NCI-H187 (cell line): ENCODE measurements at regions not wholly inside any gene's neighbourhood (a gene's known extent, or its start where the extent isn't known, plus 50 kb on each side); places are given as distances from the start of the nearest gene placed in this dataset.
"Not testable (repeated sequence)": the region's sequence is repeated elsewhere in the genome, so short reads cannot be mapped to it uniquely, and the experiment has no call there.

Experiments
- DNase-seq, 2 experiments: peaks; one replicate each; lab custom pipeline; 2025; lab: John Stamatoyannopoulos, UW

DNA sequence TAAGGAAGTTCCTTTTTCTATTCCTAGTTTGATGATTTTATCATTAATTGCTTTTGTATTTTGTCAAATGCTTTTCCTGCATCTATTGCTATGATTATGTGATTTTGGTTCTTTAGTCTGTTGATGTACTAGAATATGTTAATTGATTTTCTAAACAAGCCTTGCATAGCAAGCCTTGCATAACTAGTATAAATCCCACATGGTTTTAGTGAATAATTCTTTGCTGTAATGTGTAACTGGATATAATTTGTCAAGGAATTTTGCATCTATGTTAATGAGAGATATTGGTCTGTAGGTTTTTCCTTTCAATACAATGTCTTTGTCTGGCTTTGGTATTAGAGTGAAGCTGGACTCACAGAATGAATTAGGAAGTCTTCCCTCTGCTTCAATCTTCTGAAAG is 460.2 kb downstream of the LTN1 start:
- DNase-seq = no peak

GRCh38 chr21:28523367-28523766 is 469.3 kb downstream of the LTN1 start:
- DNase-seq = no peak

DNA sequence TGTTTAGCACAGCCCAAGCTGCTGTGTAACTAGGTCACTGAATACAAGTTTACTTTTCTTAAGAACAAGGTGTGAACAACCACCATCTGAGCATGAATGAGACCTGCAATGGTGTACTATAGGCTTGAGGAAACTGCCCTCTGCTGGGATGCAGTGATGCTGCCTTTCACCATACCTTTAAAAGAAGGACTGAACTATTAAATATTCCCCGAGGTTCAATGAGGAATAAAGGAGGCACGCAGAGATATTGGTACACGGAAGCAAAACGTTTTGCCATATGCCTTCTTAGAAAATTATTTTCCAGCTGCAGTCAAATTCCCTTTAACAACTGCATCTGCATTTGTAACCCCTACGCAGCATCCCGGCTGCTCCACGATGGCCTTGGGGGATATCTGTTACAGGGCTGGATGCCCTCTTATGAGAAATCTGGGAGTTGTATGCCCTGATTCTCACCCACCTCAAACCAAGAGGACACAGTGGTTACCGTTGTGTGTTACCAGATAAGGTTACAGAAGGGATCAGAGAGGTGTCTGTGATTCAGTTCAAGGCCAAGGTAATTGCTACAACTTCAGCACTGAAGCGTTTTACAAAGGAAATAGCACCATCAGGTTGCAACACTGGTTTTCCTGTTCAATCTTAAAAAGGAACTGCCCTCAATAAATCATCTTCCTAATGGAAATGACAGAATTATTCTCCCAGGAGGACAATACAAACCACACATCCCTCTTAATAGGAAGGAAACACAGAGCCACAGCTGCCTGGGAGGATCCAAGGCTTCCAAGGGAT is 470.5 kb downstream of the LTN1 start:
- no peak for DNase-seq

DNA sequence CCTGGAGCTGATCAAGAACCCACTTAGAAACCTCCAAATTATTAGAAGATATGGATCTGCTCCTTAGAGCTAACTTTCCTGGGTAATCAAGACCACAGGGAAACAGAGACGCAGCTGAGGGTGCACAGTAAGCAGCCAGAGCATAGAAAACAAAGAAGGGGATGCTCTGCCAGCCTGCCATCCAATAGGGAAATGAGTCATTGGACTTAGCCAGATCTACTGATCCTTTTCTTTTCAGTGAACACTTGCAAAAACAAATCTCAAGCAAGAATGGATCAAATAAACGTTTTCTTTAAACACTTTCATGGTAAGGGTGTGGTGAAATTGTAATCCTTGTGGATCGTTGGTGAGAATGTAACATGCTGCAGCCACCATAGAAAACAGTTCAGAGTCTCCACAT is 474.0 kb downstream of the LTN1 start:
- DNase-seq = no peak

DNA sequence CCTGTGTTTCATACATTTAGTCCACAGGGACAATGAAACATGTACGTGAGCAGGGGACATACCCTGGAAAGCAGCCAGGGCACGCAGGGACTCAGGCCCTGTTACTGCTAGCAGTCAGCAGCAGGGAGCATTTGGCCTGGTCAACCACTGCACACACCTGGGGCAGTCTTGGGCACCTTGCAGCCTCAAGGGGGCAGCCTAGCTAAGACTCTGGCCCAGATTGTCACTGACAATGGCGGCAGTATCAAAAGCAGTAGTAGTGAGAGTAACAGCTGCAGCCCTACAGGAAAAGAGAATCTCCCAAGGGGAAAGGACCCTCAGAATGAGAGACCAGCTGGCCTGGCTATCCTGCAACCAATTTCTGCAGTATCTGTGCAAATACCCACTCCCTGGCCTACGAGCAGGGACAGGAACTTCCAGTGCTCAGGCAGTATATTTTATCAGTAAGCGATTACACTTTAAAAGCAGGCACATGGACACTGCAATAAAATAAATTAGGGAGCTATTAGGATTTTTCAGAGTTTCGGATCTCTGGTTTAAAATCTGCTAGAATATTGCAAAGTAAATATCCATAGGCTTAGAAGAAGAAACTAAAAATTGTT is 475.6 kb downstream of the LTN1 start:
- peak in 1 of 2 experiments; percentile 1 for DNase-seq

- no peak for DNase-seq
Observed at GRCh38 chr21:28516021-28516420, 476.7 kb downstream of the LTN1 start.

DNA sequence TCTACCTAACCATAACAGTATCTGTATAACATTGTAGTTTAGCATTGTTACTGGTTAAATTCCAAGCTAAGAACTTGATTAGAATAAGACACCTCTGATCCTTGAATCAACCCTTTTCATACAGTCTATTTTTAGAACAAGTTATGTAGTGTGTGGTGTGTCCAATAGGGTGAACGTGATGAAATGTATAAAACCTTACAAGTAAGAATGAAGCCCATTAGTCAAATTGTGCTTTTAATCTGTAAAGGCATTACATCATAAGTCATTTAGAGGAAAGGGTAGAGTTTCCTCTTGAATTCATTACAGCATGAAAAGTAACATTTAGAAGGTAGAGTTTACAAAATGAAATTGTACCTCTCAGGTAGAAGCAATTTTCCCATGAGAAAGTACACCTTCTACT is 479.2 kb downstream of the LTN1 start:
- no peak for DNase-seq

GRCh38 chr21:28509031-28509430 is 483.6 kb downstream of the LTN1 start:
- DNase-seq = no peak

GRCh38 chr21:28508126-28508525 is 484.6 kb downstream of the LTN1 start:
- no peak for DNase-seq

DNA sequence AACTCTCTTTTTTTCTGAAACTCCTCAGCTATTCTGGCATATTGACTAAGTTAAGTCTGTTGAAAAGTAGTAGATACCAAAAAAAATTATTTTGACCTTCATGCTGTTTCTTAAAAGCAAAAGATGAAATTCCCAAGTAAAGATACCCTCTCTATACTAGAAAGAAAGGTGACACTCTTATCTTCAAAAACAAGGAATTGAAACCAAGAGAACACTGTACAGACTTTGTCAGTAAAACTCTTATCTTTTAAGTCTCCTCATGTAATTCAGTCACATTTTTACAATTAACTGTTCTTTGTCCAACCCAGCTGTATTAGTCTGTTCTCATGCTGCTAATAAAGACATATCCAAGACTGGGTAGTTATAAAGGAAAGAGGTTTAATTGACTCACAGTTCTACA is 496.2 kb downstream of the LTN1 start:
- no peak for DNase-seq

DNA sequence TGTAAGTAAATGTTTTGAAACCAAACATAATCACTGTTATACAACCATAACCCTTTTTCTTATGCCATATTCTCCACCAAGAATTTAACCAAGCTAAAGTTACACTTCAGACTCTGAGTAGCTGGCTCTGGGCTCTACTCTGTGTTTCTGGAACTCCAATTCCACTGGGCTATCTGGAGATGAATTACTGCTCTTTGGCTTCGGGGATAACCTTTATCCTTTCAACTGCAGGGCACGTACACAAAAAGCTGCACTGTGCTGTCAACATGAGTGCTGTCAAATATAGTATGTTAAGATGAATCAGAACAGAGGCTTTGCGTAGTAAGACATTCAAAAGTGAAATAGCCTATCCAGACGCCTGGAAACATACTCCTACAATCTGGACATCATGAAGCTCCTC is 500.6 kb downstream of the LTN1 start:
- DNase-seq = no peak

DNA sequence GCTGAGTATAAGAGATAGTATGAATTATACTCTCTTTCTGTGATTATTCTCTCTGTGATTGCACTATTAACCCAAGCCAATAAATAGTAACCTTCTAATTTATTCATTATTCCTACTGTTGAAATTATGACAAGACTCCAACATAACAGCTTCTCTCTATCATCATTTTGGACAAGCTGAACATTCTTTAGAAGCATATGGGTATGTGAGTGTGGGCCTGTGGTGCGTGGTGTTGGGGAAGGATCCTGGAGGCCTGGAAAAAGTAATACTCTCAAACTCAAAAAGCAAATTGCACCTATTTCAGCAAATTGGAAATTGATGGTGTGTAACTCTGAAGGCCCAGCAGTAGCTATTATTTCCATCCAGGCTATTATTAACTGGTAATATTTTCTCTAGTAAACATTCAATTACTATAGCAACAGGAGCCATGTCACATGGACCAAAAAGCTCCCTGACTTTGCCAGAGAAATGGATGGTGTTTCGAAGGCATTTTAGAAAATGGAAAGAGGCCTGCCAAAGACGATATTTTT is 502.8 kb downstream of the LTN1 start:
- DNase-seq = no peak

GRCh38 chr21:28489162-28489561 is 503.5 kb downstream of the LTN1 start:
- no peak for DNase-seq

- no peak for DNase-seq
Observed at GRCh38 chr21:28487455-28488070, 505.1 kb downstream of the LTN1 start.

GRCh38 chr21:28485301-28486022 is 507.2 kb downstream of the LTN1 start:
- no peak for DNase-seq

DNA sequence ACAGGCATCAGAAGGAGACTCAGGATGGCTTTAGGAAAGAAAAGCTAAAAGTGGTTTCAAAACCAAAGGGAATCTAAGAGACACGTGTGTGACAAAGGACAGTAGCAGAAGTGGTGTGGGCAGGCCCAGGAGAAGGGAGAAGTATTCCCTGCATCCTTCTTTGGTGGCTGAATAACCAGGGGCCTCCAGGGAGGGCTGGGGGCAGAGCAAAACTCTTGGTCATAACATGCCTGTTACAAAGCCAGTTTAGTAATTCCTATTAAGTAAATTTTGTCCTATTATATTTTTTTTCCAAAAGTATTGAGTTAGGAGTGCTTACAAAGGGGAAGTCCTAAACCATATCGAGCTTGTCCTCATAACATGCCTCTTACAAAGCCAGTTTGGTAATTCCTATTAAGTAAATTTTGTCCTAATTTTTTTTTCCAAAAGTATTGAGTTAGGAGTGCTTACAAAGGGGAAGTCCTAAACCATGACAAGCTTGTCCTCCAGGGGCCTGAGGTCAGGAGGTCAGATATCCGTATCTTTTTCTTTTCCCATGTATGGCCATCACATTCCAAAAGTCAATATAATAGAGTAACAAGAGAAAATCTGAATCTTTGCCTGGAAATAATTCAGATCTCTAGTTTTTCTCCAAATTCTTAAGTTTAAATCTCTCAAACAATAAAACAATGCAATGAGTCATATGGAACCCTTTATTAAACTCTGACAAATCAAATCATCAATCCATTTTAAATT is 509.2 kb downstream of the LTN1 start:
- no peak for DNase-seq

DNA sequence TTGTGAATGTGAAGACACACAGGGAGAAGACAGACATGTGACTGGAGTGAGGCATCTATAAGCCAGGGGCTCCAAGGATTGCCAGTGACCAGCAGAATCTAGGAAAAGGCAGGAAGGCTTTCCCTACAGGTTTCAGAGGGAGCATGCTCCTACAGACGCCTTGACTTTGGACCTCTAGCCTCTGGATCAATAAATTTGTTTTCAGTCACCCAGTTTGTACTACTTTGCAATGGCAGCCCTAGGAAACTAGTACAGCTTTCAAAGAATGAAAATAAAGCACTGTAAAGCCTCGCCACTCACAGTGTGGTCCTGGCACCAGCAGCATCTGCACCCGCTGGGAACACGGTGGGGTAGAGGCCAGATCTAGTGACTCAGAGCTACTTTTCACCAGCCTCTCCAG is 510.0 kb downstream of the LTN1 start:
- no peak for DNase-seq

- no peak for DNase-seq
Observed at GRCh38 chr21:28480470-28480869, 512.2 kb downstream of the LTN1 start.

GRCh38 chr21:28473530-28474220 is 519.0 kb downstream of the LTN1 start:
- no peak for DNase-seq

DNA sequence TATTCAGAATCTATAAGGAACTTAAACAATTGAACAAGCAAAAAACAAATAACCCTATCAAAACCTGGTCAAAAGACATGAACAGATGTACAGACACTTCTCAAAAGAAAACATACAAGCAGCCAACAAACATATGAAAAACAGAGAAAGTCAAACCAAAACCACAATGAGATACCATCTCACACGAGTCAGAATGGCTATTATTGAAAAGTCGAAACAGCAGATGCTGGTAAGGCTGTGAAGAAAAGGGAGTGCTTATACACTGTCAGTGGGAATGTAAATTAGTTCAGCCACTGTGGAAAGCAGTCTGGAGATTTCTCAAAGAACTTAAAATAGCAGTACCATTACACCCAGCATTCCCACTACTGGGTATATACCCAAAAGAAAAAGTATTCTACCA is 520.1 kb downstream of the LTN1 start:
- DNase-seq = not testable (repeated sequence)

GRCh38 chr21:28464988-28465387 is 527.7 kb downstream of the LTN1 start:
- DNase-seq = no peak
